GM23338 (cell line): ENCODE measurements at regions not wholly inside any gene's neighbourhood (a gene's known extent, or its start where the extent isn't known, plus 50 kb on each side); places are given as distances from the start of the nearest gene placed in this dataset.
"Not testable (repeated sequence)": the region's sequence is repeated elsewhere in the genome, so short reads cannot be mapped to it uniquely, and the experiment has no call there.

Experiments used
- ATAC-seq: fragments of 200-7000 bp; cut with Tn5 transposase; 3 replicates; pipeline ENCODE4 v1.9.1; 2020
- DNase-seq: peaks from one replicate; pipeline ENCODE4 v3.0.0-alpha.2; 2015; ENCODE audit warnings: low spot score
- H2AFZ ChIP-seq: fragments of 200-600 bp; sonication (generic); 2 replicates; pipeline ENCODE4 v1.8.0; 2016; ENCODE audit warnings: antibody characterized with exemption, mild to moderate bottlenecking, moderate library complexity
- H3F3A ChIP-seq: fragments of 200-600 bp; sonication (generic); replicated peaks from 2 replicates; pipeline ENCODE4 v1.8.0; 2017; ENCODE audit warnings: antibody characterized with exemption, mixed run types, low read depth
- H3K27ac ChIP-seq: fragments of 200-600 bp; sonication (generic); 2 replicates; pipeline ENCODE4 v1.6.1; 2016; ENCODE audit warnings: low read depth
- H3K27me3 ChIP-seq: fragments of 200-600 bp; sonication (generic); 2 replicates; pipeline ENCODE4 v1.8.0; 2016; ENCODE audit warnings: mild to moderate bottlenecking, mixed run types, moderate library complexity; ENCODE audit not compliant: insufficient read depth
- H3K36me3 ChIP-seq: fragments of 200-600 bp; sonication (generic); 2 replicates; pipeline ENCODE4 v1.8.0; 2016; ENCODE audit warnings: mild to moderate bottlenecking; ENCODE audit not compliant: insufficient read depth
- H3K4me1 ChIP-seq: fragments of 200-600 bp; sonication (generic); 2 replicates; pipeline ENCODE4 v1.8.0; 2016; ENCODE audit warnings: mild to moderate bottlenecking, moderate library complexity; ENCODE audit not compliant: insufficient read depth
- H3K4me2 ChIP-seq: fragments of 200-600 bp; sonication (generic); 2 replicates; pipeline ENCODE4 v1.7.1; 2017; ENCODE audit warnings: mixed run types
- H3K4me3 ChIP-seq: fragments of 200-600 bp; sonication (generic); 2 replicates; pipeline ENCODE4 v1.6.1; 2016; ENCODE audit warnings: mixed run types
- H3K79me2 ChIP-seq: fragments of 200-600 bp; sonication (generic); replicated peaks from 2 replicates; pipeline ENCODE4 v1.8.0; 2017; ENCODE audit warnings: mild to moderate bottlenecking; ENCODE audit not compliant: insufficient read depth
- H3K9me2 ChIP-seq: fragments of 200-600 bp; sonication (generic); 2 replicates; pipeline ENCODE4 v1.8.0; 2017; ENCODE audit not compliant: insufficient read depth
- H4K20me1 ChIP-seq: fragments of 200-600 bp; sonication (generic); replicated peaks from 2 replicates; pipeline ENCODE4 v1.8.0; 2017; ENCODE audit warnings: mild to moderate bottlenecking; ENCODE audit not compliant: insufficient read depth
- H3K27ac Mint-ChIP-seq: 2 replicates; pipeline ENCODE4 v1.8.0; 2020; ENCODE audit warnings: inconsistent platforms, mild to moderate bottlenecking, moderate library complexity, mixed read lengths
- H3K27me3 Mint-ChIP-seq: 3 replicates; pipeline ENCODE4 v1.8.0; 2022; ENCODE audit warnings: low read depth, mild to moderate bottlenecking, moderate library complexity, mixed read lengths, inconsistent platforms; ENCODE audit not compliant: insufficient read depth, poor library complexity
- H3K36me3 Mint-ChIP-seq: 3 replicates; pipeline ENCODE4 v1.8.0; 2021; ENCODE audit warnings: low read depth, mild to moderate bottlenecking, inconsistent platforms, moderate library complexity, mixed read lengths
- H3K4me1 Mint-ChIP-seq: 3 replicates; pipeline ENCODE4 v1.8.0; 2020; ENCODE audit warnings: mild to moderate bottlenecking, inconsistent platforms, mixed read lengths
- H3K4me3 Mint-ChIP-seq: 3 replicates; pipeline ENCODE4 v1.8.0; 2021; ENCODE audit warnings: moderate library complexity, mild to moderate bottlenecking, inconsistent platforms, mixed read lengths
- H3K9me3 Mint-ChIP-seq: 3 replicates; pipeline ENCODE4 v1.8.0; 2020; ENCODE audit warnings: moderate library complexity, mild to moderate bottlenecking, inconsistent platforms, mixed read lengths
- ETS1 ChIP-seq: IDR thresholded peaks from 2 replicates; pipeline ENCODE4 v1.6.1; 2016; ENCODE audit warnings: antibody characterized with exemption
- EZH2 ChIP-seq: fragments of 200-600 bp; sonication (generic); IDR thresholded peaks from one replicate; pipeline ENCODE4 v1.8.0; 2017; ENCODE audit warnings: antibody characterized with exemption, mild to moderate bottlenecking, low read depth; ENCODE audit not compliant: unreplicated experiment
- ZNF114 ChIP-seq: fragments of 250-450 bp; sonication (Bioruptor Pico); IDR thresholded peaks from 2 replicates; pipeline ENCODE4 v1.5.0; 2020; ENCODE audit warnings: mild to moderate bottlenecking, moderate library complexity
- TF ChIP-seq, protein P1 (sequence below): IDR thresholded peaks from one replicate; pipeline ENCODE4 v1.6.1; 2018; ENCODE audit warnings: antibody characterized with exemption; ENCODE audit not compliant: unreplicated experiment

- not testable (repeated sequence) for H3F3A ChIP-seq, H3K9me2 ChIP-seq, H4K20me1 ChIP-seq, DNase-seq, H3K4me1 ChIP-seq, H3K9me3 Mint-ChIP-seq, H3K4me2 ChIP-seq, H3K4me1 Mint-ChIP-seq, H3K36me3 ChIP-seq, H3K79me2 ChIP-seq, H3K4me3 ChIP-seq, H3K27ac ChIP-seq, ATAC-seq, H3K4me3 Mint-ChIP-seq, H2AFZ ChIP-seq, H3K27me3 ChIP-seq, H3K27me3 Mint-ChIP-seq, H3K27ac Mint-ChIP-seq, H3K36me3 Mint-ChIP-seq
These were observed 370.0 kb downstream of the TBL1XR1 start for GRCh38 chr3:176827244-176827643.

GRCh38 chr3:176824811-176825210 is 372.5 kb downstream of the TBL1XR1 start:
- Histone ChIP-seq H3K79me2 (no peaks in the 10 kb centered on the region), H3K36me3 (no peaks in the 10 kb centered on the region), H3K27me3 (no peaks in the 10 kb centered on the region), H2AFZ (no peak overlapping the region), H4K20me1 (no peaks in the 10 kb centered on the region), H3K4me3 (no peak overlapping the region), H3K27ac (no peak overlapping the region), H3K4me2 (no peak overlapping the region), H3K4me1 (no peaks in the 10 kb centered on the region), H3K9me2 (no peaks in the 10 kb centered on the region), H3F3A (no peaks in the 10 kb centered on the region)
- Mint-ChIP-seq H3K27ac (no peak overlapping the region), H3K9me3 (peaks cover 3% of the 10 kb centered on the region; the same call in 1 of the 3 replicates), H3K27me3 (no peaks in the 10 kb centered on the region), H3K4me1 (no peaks in the 10 kb centered on the region), H3K36me3 (peaks cover 4% of the 10 kb centered on the region; the same call in 1 of the 3 replicates), H3K4me3 (no peak overlapping the region)
- ATAC-seq (no peak), DNase-seq (no peak)
- TF ChIP-seq, protein P1, sequence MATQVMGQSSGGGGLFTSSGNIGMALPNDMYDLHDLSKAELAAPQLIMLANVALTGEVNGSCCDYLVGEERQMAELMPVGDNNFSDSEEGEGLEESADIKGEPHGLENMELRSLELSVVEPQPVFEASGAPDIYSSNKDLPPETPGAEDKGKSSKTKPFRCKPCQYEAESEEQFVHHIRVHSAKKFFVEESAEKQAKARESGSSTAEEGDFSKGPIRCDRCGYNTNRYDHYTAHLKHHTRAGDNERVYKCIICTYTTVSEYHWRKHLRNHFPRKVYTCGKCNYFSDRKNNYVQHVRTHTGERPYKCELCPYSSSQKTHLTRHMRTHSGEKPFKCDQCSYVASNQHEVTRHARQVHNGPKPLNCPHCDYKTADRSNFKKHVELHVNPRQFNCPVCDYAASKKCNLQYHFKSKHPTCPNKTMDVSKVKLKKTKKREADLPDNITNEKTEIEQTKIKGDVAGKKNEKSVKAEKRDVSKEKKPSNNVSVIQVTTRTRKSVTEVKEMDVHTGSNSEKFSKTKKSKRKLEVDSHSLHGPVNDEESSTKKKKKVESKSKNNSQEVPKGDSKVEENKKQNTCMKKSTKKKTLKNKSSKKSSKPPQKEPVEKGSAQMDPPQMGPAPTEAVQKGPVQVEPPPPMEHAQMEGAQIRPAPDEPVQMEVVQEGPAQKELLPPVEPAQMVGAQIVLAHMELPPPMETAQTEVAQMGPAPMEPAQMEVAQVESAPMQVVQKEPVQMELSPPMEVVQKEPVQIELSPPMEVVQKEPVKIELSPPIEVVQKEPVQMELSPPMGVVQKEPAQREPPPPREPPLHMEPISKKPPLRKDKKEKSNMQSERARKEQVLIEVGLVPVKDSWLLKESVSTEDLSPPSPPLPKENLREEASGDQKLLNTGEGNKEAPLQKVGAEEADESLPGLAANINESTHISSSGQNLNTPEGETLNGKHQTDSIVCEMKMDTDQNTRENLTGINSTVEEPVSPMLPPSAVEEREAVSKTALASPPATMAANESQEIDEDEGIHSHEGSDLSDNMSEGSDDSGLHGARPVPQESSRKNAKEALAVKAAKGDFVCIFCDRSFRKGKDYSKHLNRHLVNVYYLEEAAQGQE = no peak
- TF ChIP-seq ETS1 (no peak), ZNF114 (CRISPR knock-in tag) (no peak)

DNA sequence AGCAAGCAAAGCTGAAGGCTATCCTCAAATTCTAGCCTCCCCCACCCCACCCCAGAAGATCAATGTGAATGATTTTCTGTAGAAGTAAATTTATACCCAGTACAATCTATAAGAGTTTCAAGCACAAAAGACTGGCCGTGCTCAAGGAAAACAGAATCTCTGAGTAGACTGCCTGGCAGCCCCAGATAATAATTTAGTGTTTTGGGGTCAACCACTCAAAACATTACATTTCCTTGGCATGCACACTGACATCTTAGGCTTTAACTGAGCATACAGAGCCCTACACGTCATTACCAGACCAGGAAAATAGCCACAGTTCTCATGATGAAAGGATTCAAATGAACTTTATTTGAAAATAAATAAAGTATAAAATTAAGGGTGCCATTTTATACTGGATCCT is 376.5 kb downstream of the TBL1XR1 start:
- Histone ChIP-seq H3K4me2 (no peak overlapping the region), H3K4me3 (no peak overlapping the region), H3K36me3 (no peaks in the 10 kb centered on the region), H4K20me1 (no peaks in the 10 kb centered on the region), H3K4me1 (no peaks in the 10 kb centered on the region), H2AFZ (no peak overlapping the region), H3K27me3 (no peaks in the 10 kb centered on the region), H3K9me2 (no peaks in the 10 kb centered on the region), H3K79me2 (no peaks in the 10 kb centered on the region), H3K27ac (no peak overlapping the region), H3F3A (no peaks in the 10 kb centered on the region)
- ATAC-seq (no peak), DNase-seq (no peak)
- H3K36me3 Mint-ChIP-seq = no peaks in the 10 kb centered on the region
- H3K4me3 Mint-ChIP-seq = no peak overlapping the region
- TF ChIP-seq ETS1 (no peak), EZH2 (no peak)
- TF ChIP-seq, protein P1 = no peak
- no peak overlapping the region for H3K27ac Mint-ChIP-seq
- peaks cover 2% of the 10 kb centered on the region; the same call in 1 of the 3 replicates for H3K9me3 Mint-ChIP-seq
- no peaks in the 10 kb centered on the region for H3K27me3 Mint-ChIP-seq
- H3K4me1 Mint-ChIP-seq = no peaks in the 10 kb centered on the region
